ENCODE measurements at regions not wholly inside any gene's neighbourhood (a gene's known extent, or its start where the extent isn't known, plus 50 kb on each side); places are given as distances from the start of the nearest gene placed in this dataset.

DNA sequence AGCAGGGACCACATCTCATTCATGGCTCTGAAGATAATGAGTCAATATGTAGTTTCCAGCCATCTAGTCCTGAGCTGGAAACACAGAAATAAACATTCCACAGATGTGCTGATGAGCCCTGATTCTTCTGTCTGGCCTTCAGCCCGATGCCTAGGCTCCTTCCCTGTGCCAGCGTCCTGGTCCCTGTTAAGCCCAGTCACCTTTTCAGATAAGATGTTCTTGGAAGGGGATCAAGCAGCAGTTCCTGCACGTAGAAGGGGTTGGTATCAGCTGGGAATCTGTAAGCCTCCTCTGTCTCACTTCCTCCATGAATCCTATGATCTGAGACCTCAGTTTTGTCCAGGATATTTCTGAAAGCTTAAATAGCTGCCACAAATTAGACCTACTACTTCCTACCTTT is 149.3 kb downstream of the TTC32 start:
- CTCF ChIA-PET, result no interaction called here
- POLR2A ChIA-PET, result no interaction called here

DNA sequence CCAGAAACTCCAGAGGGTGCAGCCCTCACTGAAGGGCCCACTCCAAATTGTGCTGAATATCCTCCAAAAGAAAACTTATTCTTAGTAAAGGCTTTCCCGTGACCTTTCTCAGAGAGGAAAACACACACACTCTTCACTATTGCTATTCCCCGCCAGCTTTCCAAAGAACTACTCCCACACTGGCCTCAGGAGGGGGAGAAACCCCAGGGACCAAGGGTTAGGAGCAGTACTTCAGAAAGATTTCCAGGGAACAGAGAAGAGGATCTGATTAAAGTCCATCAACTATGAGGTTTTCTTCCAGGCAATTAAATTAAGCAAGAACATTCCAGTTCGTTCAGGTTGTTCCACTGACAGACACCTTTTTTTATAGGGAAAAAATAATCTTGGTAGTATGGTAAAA is 150.2 kb downstream of the TTC32 start:
- CTCF ChIA-PET, result no interaction called here
- POLR2A ChIA-PET, result no interaction called here

DNA sequence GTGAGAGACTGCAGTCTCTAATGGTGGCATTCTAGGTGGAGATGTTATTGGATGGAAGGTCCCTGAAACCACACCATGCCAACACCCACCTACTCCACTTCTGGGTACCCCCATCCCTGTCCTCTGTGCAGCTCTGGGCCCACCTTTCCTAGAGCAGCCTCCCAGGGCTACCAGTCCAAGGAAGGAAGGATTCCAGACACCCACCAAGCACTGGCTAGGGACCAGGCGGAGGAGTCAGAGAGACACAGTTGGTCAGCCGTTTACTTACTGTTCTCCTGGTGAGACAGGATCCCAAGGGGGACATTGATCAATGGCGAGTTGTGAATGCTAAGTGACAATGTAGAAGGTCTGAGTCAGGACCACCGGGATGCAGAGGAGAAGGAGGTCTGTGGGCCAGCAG is 151.6 kb downstream of the TTC32 start:
- POLR2A ChIA-PET, result no interaction called here
- CTCF ChIA-PET, result no interaction called here

DNA sequence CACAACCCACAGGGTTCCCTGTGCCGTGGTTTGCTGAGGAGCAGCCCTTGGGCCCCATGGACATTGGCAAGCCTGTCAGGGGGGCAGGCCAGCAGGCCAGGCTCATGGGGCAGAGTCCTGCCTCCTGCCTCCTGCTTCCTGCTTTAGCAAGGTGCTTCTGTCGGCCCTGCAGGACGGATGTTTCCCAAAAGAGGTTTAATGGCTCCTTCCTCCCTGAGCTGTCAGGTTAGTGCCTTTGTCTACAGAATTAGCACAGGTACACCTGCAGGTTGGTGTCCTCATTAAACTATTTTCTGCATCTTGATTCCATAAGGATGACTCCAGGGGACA is 152.3 kb downstream of the TTC32 start:
- ChIA-PET CTCF (no interaction called here), POLR2A (no interaction called here)

DNA sequence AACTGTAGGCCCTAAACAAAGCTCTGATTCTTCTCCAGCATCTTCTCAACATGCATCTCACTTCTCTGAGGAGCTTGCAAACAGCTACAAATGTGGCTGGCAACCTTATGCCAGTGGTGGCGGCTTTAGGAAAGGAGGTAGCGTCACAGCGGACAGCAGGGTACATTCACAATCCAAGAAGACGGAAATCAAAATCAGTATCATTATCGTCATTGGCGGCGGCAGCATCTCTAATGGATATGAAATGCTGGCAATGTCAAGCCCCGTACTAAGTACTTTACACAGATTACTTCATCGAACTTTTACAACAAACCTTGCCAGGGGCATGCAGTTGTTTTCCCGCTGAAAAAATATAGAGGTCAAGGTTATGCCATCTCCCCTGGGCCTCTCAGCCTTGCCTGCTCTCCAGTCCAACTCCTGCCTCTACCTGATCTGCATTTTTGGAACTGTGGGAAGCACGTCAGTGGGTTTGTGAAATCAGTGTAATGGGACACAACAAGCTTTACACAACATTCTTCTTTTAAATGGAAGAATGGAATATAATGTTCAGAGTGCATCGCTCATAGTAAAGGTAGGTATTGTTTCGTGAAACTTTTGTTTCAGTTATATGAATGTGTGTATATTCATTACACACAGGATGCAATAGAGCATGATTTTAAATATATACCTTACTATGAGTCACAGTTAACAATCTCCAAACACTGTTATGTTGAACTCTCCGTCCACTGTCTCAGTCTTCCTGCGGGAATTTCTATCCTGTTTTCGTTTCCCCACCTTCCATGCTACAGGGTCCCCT is 152.9 kb downstream of the TTC32 start:
- CTCF ChIA-PET, result no interaction called here
- POLR2A ChIA-PET, result no interaction called here

DNA sequence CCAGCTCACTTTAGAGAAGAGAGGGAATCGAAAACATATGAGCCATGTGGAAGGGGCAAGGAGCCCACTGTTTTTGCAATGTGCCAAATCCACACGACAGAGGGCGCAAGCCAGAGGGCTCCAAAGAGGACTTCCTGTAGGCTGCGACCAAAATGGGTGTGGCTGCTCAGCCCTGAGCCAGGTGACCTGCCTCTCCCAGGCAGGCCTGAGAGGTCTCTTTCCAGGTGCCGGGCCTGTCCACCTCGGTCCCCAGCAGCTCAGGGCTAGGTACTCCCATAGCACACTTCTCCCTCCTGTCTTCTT is 153.8 kb downstream of the TTC32 start:
- CTCF ChIA-PET, result no interaction called here
- POLR2A ChIA-PET, result no interaction called here

DNA sequence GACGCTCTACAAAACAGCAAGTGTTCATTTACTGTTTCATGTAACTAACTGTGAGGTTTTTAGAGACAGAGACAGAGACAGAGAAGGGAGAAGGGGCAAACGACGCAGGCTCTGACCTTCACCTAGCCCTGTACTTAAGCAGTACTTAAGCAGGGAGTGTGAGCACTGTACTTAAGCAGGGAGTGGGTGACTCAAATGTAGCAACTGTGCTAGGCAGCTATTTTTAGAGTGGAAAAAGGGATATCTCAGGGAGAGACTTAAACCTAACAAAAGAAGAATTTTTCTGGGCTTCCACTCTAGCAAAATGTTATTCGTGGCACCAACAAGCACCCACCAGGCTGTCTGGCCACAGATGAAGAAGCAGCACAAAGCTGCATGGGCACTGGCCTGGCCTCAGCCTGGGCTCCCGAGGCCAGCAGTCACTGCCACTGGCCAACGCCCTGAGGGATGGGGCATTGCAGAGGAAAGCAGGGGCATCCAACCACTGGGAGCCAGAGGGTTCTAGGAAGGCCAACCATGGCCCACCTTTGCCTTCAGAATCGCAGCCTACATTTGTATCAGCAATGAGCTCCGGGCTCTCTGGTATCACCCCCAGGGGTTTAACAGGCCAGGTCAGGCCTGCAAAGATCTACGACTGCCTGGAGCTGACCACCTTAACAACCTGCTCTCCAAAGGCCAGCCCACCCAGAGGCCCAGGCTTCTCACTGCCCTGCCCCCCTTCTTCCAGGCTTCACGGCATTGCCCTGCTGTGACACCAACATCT is 154.3 kb downstream of the TTC32 start:
- POLR2A ChIA-PET, result no interaction called here

DNA sequence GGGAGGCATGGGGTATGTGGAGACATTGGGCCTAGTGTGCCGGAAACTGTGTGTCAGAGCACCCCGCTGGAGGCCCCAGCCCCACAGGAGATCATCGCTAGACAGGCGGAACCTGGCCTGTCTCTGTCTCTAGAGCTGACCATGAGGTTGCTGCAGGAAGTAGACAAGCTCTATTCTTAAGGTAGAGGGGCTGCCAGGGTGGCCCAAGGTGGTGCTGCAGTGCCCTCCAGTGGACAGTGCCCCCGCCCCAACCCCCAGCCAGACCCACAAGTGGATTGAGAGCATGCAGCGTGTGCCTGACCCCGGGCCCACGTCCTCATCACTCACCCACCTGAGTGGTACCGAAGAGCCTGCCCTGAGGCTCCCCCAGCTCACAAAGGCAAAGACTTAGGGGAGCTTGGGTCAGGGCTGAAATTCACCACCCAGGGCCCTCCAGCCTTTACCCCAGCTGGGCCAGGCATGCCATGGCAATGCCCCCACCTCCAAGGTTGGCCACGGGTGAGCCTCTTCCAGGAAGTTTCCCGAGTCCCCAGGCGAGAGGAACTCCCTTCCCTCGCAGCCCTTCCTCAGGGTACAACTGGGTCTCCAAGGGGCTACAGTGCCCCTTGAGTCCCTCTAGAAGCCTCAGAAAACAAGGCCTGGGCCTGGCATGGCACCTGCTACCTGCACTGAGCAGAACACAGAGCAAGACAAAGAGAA is 155.0 kb downstream of the TTC32 start:
- ChIA-PET POLR2A (no interaction called here), CTCF (no interaction called here)

More for the DNA sequence above, 154.3 kb downstream of the TTC32 start:
- CTCF ChIA-PET, result no interaction called here

DNA sequence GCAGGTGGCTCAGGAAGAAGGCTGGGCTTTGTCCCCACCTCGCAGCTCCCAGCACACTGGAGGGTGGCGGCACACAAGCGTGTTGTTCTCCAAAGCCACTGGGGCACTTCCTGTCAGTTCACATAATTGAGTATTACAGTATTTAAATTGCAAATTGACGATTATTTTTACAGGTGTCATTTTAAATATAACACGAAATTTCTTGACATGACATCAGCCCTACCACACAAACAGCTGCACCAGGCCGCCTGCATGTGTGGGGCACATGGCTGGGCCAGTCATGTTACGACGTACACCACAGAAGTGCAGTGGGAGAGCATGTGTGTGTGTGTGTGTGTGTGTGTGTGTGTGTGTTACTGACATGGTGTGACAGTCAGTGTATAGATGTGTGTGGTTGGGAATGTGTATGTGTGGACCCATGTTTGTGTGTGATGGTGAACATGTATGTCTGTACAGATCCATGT is 155.6 kb downstream of the TTC32 start:
- ChIA-PET POLR2A (no interaction called here), CTCF (no interaction called here)

DNA sequence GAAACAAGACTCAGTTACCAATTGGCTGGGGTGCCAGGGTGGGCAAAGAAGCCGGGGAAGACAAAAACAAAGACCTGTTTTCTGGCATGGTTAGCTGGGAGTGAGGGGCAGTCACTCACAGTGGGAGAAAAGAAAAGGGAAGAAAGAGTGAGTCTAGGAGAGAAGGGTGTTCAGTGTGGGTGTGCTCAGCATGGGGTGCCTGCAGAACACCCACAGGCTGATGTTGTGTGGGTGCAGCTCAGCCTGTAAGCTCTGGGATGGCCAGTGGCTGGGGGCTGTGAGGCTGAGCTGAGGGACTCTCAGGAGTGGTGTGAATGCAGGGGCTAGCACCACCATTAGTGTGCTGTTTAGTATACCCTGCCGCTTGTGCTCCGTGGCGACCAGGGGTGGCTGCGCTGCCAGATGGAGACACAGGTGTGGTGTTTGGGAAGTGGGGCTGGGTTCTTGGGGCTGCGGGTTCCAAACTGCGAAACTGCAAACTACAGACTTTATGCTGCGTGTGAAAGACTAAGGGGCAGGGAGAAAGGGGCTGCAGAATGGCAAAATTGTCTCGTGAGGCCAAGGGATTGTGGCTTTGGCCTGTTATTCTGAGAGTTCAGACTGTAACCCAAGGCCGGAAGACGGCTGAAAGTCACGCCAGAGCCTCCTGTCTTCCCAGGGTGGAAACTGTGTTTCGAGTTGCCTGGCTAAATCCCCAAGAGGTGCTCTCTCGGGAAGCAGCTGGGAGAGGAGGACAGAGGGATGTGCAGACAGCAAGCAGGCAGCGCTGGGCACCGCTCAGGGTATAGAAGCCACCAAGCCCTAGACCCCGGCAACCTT is 156.3 kb downstream of the TTC32 start:
- POLR2A ChIA-PET, result no interaction called here
- CTCF ChIA-PET, result no interaction called here

DNA sequence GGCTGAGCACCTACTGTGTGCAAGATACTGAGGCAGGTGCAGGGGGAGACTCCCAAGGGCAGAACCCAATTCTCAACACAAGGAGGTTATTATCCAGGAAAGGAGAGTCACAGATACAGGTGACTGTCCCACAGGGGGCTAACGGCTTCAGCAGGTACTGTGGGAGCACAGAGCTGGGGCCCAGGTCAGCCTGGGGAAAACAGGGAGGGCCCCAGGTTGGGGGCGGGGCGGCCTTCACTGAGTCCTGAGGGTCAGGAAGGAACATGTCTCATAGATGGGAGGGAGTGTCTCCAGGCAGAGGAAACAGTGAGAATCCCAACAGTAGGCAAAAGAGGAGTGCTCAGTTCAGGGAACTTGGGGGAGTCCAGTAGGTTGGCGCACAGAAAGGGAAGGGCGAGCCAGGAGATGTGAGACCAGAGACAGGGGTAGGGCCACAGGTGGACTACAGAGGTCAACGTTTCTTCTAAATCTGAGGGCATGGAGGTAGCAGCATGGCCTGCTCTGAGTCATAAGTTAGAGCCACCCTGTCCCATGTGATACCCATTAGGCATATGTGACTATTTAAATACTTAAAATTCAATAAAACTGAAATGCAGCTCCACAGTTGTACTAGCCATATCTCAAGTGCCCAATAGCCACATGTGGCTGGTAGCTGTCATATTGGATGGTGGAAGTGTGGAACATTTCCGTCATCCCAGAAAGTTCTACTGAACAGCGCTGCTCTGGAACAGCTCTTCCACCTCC is 157.2 kb downstream of the TTC32 start:
- ChIA-PET CTCF (no interaction called here), POLR2A (no interaction called here)

DNA sequence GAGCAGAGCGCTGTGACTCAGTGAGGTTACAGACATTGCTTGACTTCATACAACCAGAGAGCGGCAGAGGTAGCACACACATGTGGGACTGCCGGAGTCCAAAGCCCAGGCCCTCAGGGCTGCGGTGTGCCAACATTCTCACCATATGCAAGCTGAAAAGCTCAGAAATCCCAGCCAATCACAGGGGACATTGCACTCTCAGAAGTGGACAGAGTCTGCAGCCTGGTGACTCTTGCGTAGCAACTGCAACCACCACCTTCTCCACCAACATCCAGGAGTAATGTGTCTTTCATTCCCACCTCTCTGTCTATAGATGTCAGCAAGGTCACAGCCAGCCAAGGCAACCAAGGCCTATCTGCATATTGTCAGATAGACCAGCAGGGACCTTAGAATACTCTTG is 158.1 kb downstream of the TTC32 start:
- ChIA-PET POLR2A (no interaction called here), CTCF (no interaction called here)

DNA sequence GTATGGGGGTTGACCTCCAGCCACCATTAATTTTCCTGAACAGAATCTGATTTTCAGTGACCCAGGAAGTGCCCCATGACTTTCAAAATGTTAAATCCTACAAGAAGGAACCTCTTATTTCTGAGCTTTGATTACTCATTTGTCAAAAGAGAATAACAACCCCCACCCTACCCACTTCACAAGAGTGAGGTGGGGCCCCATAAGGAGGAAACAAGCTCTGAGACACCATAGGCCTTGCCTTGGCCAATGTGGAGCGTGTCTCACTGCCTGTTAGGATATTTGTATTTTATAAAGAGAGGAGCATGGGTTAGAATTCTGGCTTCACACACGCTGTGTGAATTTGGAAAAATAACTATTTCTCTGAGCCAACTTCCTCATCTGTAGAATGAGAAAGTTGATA is 158.9 kb downstream of the TTC32 start:
- CTCF ChIA-PET, result no interaction called here
- POLR2A ChIA-PET, result no interaction called here

DNA sequence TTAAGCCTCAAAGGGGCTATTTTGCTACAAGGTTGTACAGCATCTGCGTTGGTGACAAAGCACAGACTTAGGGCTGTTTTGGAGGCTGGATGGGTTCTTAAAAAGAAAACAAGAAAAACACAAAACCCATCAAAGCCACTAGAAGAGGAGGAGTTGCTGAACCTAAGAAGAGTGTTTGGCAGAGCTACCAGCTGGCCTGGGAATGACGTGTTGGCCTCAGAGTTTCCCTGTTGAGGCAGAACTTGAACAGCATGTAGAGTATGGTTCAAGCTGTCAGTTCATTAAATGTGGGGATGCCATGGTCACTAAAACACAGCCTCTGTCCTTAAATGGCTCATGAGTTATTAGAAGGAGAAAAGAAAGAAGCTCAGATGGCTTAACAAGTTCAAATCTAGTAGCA is 162.5 kb downstream of the TTC32 start:
- ChIA-PET CTCF (no interaction called here), POLR2A (no interaction called here)

DNA sequence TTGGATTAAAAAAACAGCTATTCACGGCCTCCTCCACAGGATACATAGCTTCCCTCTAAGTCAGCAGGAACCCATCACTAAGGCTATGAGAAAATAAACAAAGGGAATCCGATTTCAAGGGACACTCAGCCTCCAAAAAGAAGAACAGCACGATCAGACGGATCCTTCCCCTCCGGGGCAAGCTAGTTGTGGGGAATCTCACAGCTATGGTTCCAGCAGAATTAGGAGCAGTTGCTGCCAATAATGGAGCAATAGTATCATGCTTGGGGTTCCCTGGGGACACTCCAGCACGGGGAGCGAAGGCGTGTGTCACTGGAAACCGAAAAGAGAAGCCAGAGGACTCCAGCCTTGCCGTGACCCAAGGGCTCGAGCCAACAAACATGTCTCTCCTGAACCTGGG is 163.1 kb downstream of the TTC32 start:
- ChIA-PET POLR2A (no interaction called here), CTCF (no interaction called here)

DNA sequence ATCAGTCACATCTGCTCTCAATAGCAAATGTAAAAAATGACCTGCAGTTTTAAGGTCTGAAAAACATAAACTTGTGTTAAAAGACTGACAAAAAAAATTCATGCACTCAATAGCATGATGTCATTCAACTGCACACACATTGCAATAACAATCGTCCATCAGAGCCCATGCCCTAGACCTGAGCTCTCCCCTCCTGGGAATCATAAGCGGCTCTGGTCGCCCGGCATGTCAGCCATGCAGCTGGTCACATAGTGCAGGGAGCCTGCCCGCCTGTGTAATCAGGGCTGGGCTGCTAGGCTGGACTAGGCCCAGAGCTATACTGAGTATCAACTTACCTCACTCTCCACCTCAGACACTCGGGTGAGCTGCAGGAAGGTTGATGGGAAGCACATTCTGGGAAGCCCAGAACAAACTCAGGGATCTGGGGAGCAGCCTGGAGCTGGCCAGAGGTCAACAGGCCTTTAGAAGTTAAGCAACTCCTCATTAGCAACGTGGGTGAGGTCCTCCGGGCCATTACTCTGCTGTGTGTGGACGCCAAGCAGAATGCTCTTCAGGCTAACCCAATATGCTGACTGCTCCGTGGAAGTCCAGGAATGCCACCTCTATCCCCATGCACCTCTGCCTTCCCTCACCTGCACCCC is 165.5 kb downstream of the TTC32 start:
- ChIA-PET POLR2A (no interaction called here), CTCF (no interaction called here)

DNA sequence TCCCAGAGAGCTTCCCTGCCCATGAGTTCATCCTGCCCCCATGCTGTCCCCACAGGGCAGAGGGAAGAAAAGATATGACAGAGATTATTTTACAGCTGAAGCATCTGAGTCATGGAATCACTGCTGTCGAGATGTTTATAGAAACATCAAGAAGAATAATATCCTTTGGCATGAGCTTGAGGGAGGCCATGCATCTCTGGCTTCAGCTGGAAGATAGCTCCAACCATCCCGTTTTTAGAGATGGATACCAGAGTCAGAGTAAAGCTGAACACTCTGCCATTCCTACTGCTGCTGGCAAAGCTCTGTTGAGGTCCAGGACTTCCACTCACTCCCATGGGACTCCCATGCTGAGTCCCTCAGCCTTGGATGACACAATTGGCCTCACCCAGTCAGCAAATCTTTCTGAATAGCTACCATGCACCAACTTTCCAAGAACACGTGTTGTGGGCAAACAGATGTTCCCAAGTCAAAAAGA is 167.8 kb downstream of the TTC32 start:
- ChIA-PET POLR2A (no interaction called here), CTCF (no interaction called here)

DNA sequence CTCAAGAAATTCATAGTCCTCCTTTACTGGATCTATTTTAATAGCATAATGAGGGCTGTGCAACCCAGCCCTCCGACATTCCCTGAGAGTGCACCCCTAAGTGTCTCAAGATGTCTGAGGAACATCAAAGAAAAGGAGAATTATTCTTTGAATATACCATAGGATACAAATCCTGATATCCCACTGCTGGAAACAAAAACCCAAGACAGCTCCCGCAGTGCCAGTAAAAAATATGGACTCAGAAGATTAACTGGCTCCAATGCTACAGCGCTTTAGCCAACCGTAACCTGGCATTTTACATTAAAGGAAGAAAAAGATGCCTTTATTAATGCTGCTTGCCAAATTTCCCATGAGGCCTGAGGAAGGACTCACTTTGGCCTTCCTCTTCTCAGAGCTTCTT is 168.4 kb downstream of the TTC32 start:
- ChIA-PET POLR2A (no interaction called here), CTCF (no interaction called here)

DNA sequence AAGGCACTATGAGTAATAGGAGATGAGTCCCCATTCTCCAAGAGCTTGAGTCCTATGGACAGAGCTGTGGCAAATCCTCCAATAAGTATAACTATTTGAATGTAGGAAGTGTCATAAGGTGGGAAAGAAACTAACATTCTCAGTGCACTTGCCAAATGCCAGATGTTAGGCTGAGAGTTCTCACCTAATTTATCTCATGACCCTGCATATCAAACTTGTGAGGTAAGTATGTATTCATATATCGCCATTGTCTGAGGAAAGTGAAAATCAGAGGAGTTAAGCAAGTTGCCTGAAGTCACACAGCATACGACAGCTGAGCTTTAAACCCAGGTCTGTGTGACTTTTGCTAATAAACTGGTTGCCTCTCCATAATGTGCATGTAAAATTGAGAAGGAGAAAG is 169.5 kb downstream of the TTC32 start:
- ChIA-PET CTCF (no interaction called here), POLR2A (no interaction called here)

DNA sequence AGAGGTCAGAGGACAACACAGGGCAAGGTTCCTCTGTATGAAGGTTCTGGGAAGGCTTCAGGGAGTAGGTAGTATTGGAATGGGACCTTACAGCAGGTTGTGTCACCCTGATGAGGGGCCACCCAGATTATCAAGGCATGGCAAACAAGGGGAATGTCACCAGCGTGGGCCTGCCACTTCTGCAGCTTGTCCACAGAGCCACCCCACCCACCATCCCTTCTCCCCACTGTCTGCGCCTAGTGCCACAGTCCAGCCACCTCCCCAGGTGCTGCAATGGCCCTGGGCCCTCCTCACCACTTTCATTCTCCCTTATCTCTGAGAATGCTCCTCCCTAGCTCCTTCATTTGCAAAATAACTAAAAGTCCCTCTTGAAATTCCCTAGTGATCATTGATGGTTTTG is 170.3 kb downstream of the TTC32 start:
- CTCF ChIA-PET, result no interaction called here

More for the DNA sequence above, 170.3 kb downstream of the TTC32 start:
- POLR2A ChIA-PET, result no interaction called here

All from activated CD8-positive, alpha-beta memory T cell treated with anti-CD3 and anti-CD28 coated beads for 36 hours (primary cell).